Immature natural killer cell (primary cell): ENCODE measurements at regions not wholly inside any gene's neighbourhood (a gene's known extent, or its start where the extent isn't known, plus 50 kb on each side); places are given as distances from the start of the nearest gene placed in this dataset.

Experiments
- DNase-seq, 3 donors: peaks; one replicate each; pipeline ENCODE4 v3.0.0; 2022; ENCODE audit warnings: mixed read lengths in 1 of 3
- H3K27ac Mint-ChIP-seq, 6 donors: one replicate each; pipeline ENCODE4 v1.8.0; 2020; ENCODE audit warnings: mixed read lengths in 6 of 6, mild to moderate bottlenecking in 5 of 6, inconsistent platforms in 4 of 6, moderate library complexity in 3 of 6
- H3K27me3 Mint-ChIP-seq, 3 donors: one replicate each; pipeline ENCODE4 v1.8.0; 2020 to 2021; ENCODE audit warnings: low read depth in 3 of 3, mild to moderate bottlenecking in 3 of 3, mixed read lengths in 3 of 3, moderate library complexity in 3 of 3, inconsistent platforms in 1 of 3
- H3K36me3 Mint-ChIP-seq, 3 donors: one replicate each; pipeline ENCODE4 v1.8.0; 2020; ENCODE audit warnings: mixed read lengths in 3 of 3, inconsistent platforms in 2 of 3, mild to moderate bottlenecking in 2 of 3
- H3K4me1 Mint-ChIP-seq, 2 donors: one replicate each; pipeline ENCODE4 v1.8.0; 2020; ENCODE audit warnings: inconsistent platforms in 2 of 2, mild to moderate bottlenecking in 2 of 2, mixed read lengths in 2 of 2, moderate library complexity in 1 of 2
- H3K4me3 Mint-ChIP-seq, 5 donors: one replicate each; pipeline ENCODE4 v1.8.0; 2020; ENCODE audit warnings: mild to moderate bottlenecking in 5 of 5, mixed read lengths in 5 of 5, inconsistent platforms in 3 of 5, moderate library complexity in 3 of 5
- H3K9me3 Mint-ChIP-seq, 6 donors: one replicate each; pipeline ENCODE4 v1.8.0; 2020; ENCODE audit warnings: mild to moderate bottlenecking in 6 of 6, mixed read lengths in 6 of 6, inconsistent platforms in 4 of 6, moderate library complexity in 3 of 6

DNA sequence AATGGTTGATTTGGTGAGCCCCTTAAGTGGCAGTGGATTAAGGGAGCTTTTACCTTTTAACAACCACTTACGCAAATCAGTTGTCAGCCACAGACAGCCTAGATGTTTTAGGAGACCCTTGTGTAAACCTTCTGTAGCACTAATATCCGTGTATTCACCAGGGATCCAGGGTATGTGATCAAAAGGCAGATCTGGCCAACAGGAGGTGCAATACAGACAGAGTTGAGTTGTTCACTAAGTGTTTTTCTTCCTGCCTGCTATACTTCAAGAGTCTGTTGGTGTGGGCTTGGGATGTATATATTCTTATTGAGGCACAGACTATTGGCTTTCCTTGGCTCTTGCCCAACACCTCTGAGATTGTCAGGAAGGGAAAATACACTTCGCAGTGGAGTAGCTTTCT is 175.1 kb downstream of the FAT3 start:
- no peaks in the 10 kb centered on the region for H3K36me3 Mint-ChIP-seq
- H3K27me3 Mint-ChIP-seq = peaks cover 0 to 4% (median 0%) of the 10 kb centered on the region in 3 donors
- DNase-seq = no peak
- no peaks in the 10 kb centered on the region for H3K4me1 Mint-ChIP-seq
- peaks cover 0 to 15% (median 7%) of the 10 kb centered on the region in 6 donors for H3K9me3 Mint-ChIP-seq
- no peak overlapping the region for H3K27ac Mint-ChIP-seq
- no peak overlapping the region for H3K4me3 Mint-ChIP-seq

DNA sequence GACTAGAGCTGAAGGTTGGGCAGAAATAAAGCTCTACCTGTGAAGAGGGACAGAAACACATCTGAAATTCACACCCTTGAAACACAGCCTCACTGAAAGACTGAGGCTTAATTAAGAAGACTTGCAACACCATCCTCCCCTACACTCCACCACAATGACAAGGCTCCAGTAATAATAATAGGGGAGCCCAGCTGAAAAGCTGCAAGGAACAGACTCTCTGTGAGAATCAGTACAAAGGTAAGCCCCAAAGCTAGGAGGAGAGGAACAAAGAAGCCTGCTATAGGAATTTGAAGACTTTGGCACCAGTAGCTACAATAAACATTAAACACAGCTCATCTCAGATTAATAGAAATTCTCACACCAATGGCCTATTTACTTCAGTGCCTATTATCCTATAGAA is 176.9 kb downstream of the FAT3 start:
- H3K4me1 Mint-ChIP-seq = no peaks in the 10 kb centered on the region
- peaks cover 0 to 4% (median 0%) of the 10 kb centered on the region in 3 donors for H3K27me3 Mint-ChIP-seq
- peaks cover 0 to 15% (median 7%) of the 10 kb centered on the region in 6 donors for H3K9me3 Mint-ChIP-seq
- H3K27ac Mint-ChIP-seq = no peak overlapping the region
- no peak for DNase-seq
- H3K36me3 Mint-ChIP-seq = no peaks in the 10 kb centered on the region
- H3K4me3 Mint-ChIP-seq = no peak overlapping the region

DNA sequence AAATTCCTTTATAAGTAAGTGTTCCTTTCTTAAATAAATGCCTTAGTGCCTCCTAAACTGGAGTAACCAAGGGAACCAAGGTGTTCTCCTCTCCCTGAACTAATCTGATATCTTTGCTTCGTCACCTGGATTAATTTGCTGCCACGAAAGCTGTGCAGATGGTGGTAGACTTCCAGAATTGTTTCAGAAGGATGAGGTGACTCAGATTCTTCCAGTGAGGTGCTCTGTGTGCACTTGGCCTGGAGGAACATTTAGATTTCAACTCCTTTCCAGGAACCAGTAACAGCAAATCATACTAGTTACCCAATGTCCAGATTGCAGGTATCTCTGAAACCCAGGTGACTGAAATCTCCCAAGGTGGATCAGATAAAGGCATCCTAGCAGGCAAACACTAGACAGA is 181.9 kb downstream of the FAT3 start:
- Mint-ChIP-seq H3K27ac (no peak overlapping the region), H3K27me3 (no peaks in the 10 kb centered on the region), H3K4me3 (no peak overlapping the region), H3K4me1 (no peaks in the 10 kb centered on the region), H3K9me3 (peaks cover 2 to 18% (median 4%) of the 10 kb centered on the region in 6 donors), H3K36me3 (no peaks in the 10 kb centered on the region)
- no peak for DNase-seq

DNA sequence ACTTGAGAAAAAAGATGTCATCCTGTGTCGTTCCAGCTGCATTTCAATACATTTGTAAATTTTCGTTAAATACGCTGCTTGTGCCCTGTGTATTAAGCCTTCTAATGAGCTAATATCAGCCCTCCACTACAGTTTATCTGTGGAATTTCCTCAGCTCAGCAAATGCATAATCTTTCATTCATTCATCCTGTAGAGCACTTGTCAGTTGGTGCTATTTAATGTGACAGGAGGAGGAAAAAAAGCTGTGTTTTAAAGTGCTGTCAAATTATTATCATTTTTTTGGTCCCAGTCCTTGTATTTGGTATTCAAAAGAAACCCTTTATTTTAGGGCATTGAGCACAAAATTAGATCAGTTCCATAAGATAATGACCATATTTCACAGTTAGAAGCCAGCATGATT is 184.7 kb downstream of the FAT3 start:
- no peak for DNase-seq
- peaks cover 0 to 10% (median 4%) of the 10 kb centered on the region in 6 donors for H3K9me3 Mint-ChIP-seq
- no peaks in the 10 kb centered on the region for H3K36me3 Mint-ChIP-seq
- H3K4me1 Mint-ChIP-seq = no peaks in the 10 kb centered on the region
- H3K27me3 Mint-ChIP-seq = no peaks in the 10 kb centered on the region
- H3K27ac Mint-ChIP-seq = no peak overlapping the region
- H3K4me3 Mint-ChIP-seq = no peak overlapping the region

DNA sequence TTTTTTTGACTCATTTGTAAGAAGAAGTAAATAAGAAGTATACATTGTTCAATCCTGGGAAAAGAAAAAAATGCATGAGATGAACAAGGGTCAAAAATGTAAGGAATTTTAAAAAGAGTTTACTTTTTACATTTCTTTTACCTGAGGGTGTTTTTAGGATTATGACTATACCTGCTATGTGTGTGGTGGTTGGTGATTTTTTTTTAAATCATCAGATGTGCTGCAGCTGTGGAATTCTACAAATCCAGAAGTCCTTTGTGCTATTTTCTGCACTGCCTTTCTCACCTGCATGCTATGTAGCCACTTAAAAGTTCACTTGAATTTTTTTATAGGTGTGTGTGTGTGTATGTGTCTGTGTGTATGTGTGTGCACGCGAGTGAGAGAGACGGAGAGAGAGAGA is 185.3 kb downstream of the FAT3 start:
- no peak overlapping the region for H3K27ac Mint-ChIP-seq
- H3K27me3 Mint-ChIP-seq = no peaks in the 10 kb centered on the region
- no peak for DNase-seq
- H3K4me1 Mint-ChIP-seq = no peaks in the 10 kb centered on the region
- no peaks in the 10 kb centered on the region for H3K36me3 Mint-ChIP-seq
- H3K9me3 Mint-ChIP-seq = peaks cover 0 to 10% (median 5%) of the 10 kb centered on the region in 6 donors
- H3K4me3 Mint-ChIP-seq = no peak overlapping the region

DNA sequence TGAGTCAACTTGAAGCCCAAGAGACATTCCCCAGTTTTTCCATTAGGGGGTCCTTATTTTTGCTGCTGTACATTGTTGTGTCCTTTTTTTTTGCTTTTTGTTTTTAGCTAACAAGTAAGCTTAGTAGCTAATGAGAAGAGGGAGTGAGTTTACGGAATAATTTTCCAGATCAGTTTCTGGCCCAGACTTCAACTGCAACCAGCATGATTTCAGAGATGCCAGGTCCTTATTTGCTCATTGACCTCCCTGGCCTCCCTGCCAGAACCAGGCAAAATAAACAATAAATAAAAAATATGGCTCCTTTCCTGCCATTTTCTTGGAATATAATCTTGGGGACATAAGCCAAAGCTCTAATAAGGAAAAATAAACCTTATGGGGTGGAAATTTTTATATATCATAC is 185.9 kb downstream of the FAT3 start:
- DNase-seq = no peak
- H3K9me3 Mint-ChIP-seq = peaks cover 0 to 15% (median 6%) of the 10 kb centered on the region in 6 donors
- H3K4me1 Mint-ChIP-seq = no peaks in the 10 kb centered on the region
- H3K36me3 Mint-ChIP-seq = no peaks in the 10 kb centered on the region
- H3K27ac Mint-ChIP-seq = no peak overlapping the region
- H3K4me3 Mint-ChIP-seq = no peak overlapping the region
- no peaks in the 10 kb centered on the region for H3K27me3 Mint-ChIP-seq

DNA sequence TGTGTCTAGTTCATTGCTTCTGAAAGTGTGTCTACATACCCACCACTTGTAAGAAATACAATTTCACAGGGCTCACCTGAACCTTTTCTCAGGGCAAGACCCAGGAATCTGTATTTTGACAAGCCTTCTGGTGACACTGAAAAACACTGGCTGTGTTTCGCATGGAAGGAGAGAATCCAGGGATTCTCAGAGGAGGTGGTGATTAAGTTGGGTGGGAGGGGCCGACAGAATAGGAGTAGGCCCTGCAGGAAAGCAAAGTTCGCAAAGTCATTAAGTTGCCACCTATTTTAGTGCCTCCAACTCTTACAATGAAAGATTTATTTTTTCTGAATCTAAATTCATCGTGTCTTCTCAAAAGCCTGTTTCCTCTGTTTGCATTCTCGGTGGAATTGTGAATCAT is 186.8 kb downstream of the FAT3 start:
- no peak for DNase-seq
- H3K4me3 Mint-ChIP-seq = no peak overlapping the region
- peaks cover 0 to 18% (median 6%) of the 10 kb centered on the region in 6 donors for H3K9me3 Mint-ChIP-seq
- no peaks in the 10 kb centered on the region for H3K4me1 Mint-ChIP-seq
- no peaks in the 10 kb centered on the region for H3K36me3 Mint-ChIP-seq
- no peaks in the 10 kb centered on the region for H3K27me3 Mint-ChIP-seq
- H3K27ac Mint-ChIP-seq = no peak overlapping the region

DNA sequence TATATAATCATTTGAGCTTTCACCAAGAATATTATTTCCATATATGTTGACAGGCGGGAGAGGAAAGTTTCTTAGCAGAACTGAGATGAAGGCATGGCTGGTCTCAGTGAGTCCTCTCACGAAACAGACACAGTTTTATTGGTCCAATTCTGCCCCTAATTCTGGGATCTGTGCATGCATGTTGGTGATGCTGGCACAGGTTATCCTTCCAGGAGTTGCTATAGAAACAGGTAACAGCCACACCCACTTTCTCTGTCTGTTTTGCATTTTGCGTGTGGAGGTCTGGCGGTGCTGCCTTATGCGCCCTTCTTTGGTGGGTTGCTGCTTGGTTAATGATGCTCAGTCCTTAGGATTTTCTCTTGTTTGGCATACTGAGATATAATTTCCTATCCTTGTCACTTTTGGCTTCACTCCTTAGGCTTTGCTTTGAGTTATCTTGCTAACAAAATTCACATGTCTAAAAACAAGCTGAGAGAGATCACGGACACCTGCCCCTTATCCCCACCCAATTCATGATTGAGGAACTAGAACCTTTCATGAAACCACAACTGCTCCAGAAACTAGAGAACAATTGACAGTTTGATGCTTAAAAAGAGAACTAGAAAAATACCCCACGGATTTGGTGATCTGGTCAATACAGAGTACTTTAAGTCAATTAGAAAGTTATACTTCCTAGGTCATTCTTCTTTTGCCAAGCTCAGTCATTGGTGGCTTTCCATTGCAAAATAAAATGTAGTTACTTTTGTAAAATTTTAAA is 189.3 kb downstream of the FAT3 start:
- no peaks in the 10 kb centered on the region for H3K4me1 Mint-ChIP-seq
- peaks cover 1 to 18% (median 7%) of the 10 kb centered on the region in 6 donors for H3K9me3 Mint-ChIP-seq
- no peak for DNase-seq
- no peak overlapping the region for H3K27ac Mint-ChIP-seq
- H3K36me3 Mint-ChIP-seq = no peaks in the 10 kb centered on the region
- no peaks in the 10 kb centered on the region for H3K27me3 Mint-ChIP-seq
- no peak overlapping the region for H3K4me3 Mint-ChIP-seq

DNA sequence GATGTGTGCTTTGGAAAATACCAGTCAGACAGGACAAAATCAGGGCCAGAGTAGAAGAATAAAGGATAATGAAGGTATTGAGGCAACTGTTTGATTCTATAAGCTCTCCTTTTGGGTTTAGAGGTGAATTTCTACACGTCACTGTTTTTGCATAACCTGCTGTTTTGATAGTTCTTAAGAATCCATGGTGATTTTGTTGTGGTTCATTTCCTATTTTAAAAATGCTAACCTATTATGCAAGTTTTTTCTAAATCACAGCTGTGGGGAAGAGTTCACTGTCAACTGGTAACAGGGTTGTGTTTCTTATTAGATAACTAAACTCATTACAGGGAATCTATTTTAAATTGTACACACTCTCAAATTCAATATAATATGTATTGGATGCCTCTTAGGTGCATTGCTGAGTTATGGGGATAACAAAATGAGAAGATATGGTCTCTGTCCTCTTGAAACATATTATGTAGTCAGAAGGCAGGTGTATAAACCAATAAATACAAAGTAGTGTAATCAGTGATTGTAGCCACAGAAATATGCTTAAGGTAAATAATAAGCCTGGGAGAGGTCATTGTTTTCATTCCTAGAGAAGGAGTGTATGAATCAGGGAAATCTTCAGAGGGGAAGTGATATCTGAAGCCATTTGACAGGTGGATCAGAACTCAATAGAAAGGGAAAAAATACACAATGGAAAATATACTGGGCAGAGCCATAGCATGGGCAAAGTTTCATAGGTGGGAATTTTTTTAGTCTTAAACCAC is 192.5 kb downstream of the FAT3 start:
- Mint-ChIP-seq H3K4me1 (no peaks in the 10 kb centered on the region), H3K27ac (no peak overlapping the region), H3K4me3 (no peak overlapping the region), H3K27me3 (no peaks in the 10 kb centered on the region), H3K9me3 (peaks cover 1 to 15% (median 6%) of the 10 kb centered on the region in 6 donors), H3K36me3 (no peaks in the 10 kb centered on the region)
- DNase-seq = no peak

DNA sequence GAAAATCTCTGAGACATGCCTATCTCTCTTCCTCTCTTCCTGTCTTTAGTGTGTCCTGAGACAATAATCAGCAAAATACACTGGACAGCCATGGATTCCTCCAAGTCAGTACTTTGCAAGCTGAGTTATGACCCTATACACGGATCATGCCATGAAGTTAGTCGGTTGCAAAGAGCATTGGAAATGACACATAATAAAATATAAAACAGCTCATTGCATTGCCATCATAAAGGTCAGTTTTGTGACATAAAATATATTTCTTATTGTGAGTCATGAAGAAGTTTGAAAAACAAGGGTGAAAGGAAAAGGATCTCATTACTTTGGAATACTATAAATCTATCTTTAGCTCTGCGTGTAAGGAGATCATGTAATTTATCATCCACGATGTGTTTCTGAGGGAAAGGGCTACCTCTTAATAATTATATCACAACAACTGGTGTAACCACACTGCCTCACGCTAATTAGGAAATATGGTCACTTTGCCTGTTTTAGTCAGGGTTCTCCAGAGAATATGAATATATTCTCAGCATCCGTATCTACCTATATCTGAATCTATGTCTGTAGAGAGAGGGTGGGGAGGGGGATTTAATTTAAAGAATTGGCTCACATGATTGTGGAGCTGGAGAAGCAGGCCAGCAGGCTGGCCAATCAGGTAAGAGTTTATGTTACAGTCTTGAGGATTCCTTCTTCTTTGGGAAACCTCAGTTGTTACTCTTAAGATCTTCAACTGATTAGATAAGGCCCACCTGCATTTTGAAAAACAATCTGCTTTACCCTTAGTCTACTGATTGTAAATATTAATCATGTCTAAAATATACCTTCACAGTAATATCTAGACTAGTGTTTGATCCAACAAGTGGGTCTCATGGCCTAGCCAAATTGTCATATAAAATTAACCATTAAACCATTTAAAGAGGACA is 198.8 kb downstream of the FAT3 start:
- H3K27me3 Mint-ChIP-seq = peaks cover 0 to 3% (median 3%) of the 10 kb centered on the region in 3 donors
- H3K27ac Mint-ChIP-seq = no peak overlapping the region
- DNase-seq = no peak
- H3K36me3 Mint-ChIP-seq = peaks cover 0 to 3% (median 0%) of the 10 kb centered on the region in 3 donors
- no peaks in the 10 kb centered on the region for H3K4me1 Mint-ChIP-seq
- peaks cover 0 to 24% (median 12%) of the 10 kb centered on the region in 6 donors for H3K9me3 Mint-ChIP-seq
- no peak overlapping the region for H3K4me3 Mint-ChIP-seq

DNA sequence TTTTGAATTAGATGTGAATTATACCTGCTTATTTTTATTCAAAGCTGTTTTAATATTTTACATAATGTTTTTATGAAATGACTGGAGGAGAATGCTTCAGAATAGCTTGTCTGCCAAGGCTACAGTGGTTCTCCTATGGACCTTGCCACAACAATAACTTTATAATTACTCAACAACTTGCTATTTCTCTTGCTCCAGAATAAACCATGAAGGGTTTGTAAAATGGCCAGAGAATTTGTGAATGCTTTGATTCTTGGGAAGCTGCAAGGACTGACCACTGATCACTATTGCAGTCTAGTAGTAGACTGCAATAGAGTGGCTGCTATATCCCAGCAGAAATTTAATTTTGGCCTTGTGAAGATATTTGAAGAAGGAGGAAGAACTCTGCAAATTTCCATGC is 199.7 kb downstream of the FAT3 start:
- Mint-ChIP-seq H3K4me1 (no peaks in the 10 kb centered on the region), H3K9me3 (peaks cover 0 to 28% (median 16%) of the 10 kb centered on the region in 6 donors), H3K36me3 (peaks cover 0 to 6% (median 0%) of the 10 kb centered on the region in 3 donors), H3K4me3 (no peak overlapping the region), H3K27ac (no peak overlapping the region), H3K27me3 (peaks cover 0 to 3% (median 3%) of the 10 kb centered on the region in 3 donors)
- DNase-seq = no peak

DNA sequence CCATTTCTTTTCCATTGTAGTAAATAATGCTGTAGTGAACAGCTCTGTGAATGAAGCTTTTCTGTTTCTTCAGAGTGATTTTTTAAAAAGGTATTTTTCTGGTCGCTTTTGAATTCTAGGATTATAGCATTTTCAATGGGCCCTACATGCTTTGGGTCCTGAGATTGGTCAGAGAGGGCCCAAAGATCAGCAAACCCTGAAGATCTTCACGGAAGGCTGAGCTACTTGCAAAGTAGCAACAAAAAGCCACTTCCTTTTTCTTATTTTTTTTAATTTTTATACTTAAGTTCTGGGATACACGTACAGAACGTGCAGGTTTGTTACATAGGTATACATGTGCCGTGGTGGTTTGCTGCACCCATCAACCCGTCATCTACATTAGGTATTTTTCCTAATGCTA is 200.5 kb downstream of the FAT3 start:
- Mint-ChIP-seq H3K9me3 (peaks cover 2 to 34% (median 19%) of the 10 kb centered on the region in 6 donors), H3K27ac (no peak overlapping the region), H3K27me3 (peaks cover 0 to 3% (median 3%) of the 10 kb centered on the region in 3 donors), H3K4me1 (no peaks in the 10 kb centered on the region), H3K4me3 (no peak overlapping the region), H3K36me3 (peaks cover 0 to 6% (median 3%) of the 10 kb centered on the region in 3 donors)
- DNase-seq = no peak

DNA sequence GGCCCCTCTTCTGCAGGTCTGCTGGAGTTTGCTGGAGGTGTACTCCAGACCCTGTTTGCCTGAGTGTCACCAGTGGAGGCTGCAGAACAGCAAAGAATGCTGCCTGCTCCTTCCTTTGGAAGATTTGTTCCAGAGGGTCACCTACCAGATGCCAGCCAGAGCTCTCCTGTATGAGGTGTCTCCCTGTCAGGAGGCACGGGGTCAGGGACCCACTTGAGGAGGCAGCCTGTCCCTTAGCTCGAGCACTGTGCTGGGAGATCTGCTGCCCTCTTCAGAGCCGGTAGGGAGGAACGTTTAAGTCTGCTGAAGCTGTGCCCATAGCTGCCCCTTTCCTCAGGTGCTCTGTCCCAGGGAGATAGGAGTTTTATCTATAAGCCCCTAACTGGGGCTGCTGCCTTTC is 207.9 kb downstream of the FAT3 start:
- H3K4me1 Mint-ChIP-seq = no peaks in the 10 kb centered on the region
- H3K36me3 Mint-ChIP-seq = peaks cover 0 to 6% (median 3%) of the 10 kb centered on the region in 3 donors

More for the DNA sequence above, 207.9 kb downstream of the FAT3 start:
- no peaks in the 10 kb centered on the region for H3K27me3 Mint-ChIP-seq
- H3K9me3 Mint-ChIP-seq = peaks cover 2 to 31% (median 15%) of the 10 kb centered on the region in 6 donors
- no peak overlapping the region for H3K27ac Mint-ChIP-seq
- H3K4me3 Mint-ChIP-seq = no peak overlapping the region
- no peak for DNase-seq
